A549 (cell line): ENCODE measurements at regions not wholly inside any gene's neighbourhood (a gene's known extent, or its start where the extent isn't known, plus 50 kb on each side); places are given as distances from the start of the nearest gene placed in this dataset.

ENCODE experiments used
- EHMT2 ChIP-seq: fragments of 200-600 bp; sonication (generic); IDR thresholded peaks from 2 replicates; pipeline ENCODE4 v1.6.1; 2016; ENCODE audit warnings: antibody characterized with exemption, low read depth, mild to moderate bottlenecking, moderate library complexity
- FOSB ChIP-seq: fragments of 250-450 bp; sonication (Bioruptor Pico); IDR thresholded peaks from 2 replicates; pipeline ENCODE4 v1.5.0; 2020; ENCODE audit warnings: mild to moderate bottlenecking, moderate library complexity
- POLR2AphosphoS2 ChIP-seq: conservative IDR thresholded peaks from 2 replicates; pipeline ENCODE4 v1.6.1; 2012; ENCODE audit warnings: low read length, improper control_type of control experiment, inconsistent platforms
- TF ChIP-seq, protein P1 (sequence below): fragments of >200 bp; sonication (Bioruptor Twin); formaldehyde crosslinking; IDR thresholded peaks from 3 replicates; pipeline ENCODE4 v1.5.1; 2016

DNA sequence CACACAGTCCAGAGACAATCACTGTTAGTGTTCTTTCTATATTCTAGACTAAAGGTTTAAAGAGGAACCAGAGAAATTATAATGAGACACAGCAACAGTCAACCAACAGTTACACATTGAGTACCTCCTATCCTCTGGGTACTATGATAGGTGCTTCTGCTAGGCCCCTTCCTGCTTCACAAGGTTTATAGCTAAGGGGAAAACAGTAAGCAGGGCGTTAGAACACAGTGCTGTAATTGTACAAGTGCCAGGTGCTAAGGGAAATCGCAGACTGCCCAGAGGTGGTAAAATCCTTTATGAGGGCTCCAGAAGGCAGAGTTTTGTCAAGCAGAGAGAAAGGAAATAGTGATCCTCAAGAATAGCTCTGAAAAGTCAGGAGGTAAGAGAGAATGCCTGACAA is 297.2 kb upstream of the FAT3 start:
- TF ChIP-seq, protein P1, sequence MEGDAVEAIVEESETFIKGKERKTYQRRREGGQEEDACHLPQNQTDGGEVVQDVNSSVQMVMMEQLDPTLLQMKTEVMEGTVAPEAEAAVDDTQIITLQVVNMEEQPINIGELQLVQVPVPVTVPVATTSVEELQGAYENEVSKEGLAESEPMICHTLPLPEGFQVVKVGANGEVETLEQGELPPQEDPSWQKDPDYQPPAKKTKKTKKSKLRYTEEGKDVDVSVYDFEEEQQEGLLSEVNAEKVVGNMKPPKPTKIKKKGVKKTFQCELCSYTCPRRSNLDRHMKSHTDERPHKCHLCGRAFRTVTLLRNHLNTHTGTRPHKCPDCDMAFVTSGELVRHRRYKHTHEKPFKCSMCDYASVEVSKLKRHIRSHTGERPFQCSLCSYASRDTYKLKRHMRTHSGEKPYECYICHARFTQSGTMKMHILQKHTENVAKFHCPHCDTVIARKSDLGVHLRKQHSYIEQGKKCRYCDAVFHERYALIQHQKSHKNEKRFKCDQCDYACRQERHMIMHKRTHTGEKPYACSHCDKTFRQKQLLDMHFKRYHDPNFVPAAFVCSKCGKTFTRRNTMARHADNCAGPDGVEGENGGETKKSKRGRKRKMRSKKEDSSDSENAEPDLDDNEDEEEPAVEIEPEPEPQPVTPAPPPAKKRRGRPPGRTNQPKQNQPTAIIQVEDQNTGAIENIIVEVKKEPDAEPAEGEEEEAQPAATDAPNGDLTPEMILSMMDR = no peak
- TF ChIP-seq EHMT2 = no peak
- no peak for TF ChIP-seq FOSB (CRISPR knock-in tag)
- no peak for TF ChIP-seq POLR2AphosphoS2
